ENCODE measurements at regions not wholly inside any gene's neighbourhood (a gene's known extent, or its start where the extent isn't known, plus 50 kb on each side); places are given as distances from the start of the nearest gene placed in this dataset.

GRCh38 chr16:16871196-16871595 is 492.3 kb downstream of the NPIPA7 start:
- no peak for TF ChIP-seq CTCF (IDR thresholded peaks at IDR 0.05)
- no peak for TF ChIP-seq POLR2A (IDR thresholded peaks at IDR 0.05)
